H9 (cell line): ENCODE measurements at regions not wholly inside any gene's neighbourhood (a gene's known extent, or its start where the extent isn't known, plus 50 kb on each side); places are given as distances from the start of the nearest gene placed in this dataset.

ENCODE experiments used
- DNase-seq: peaks from one replicate; pipeline ENCODE4 v3.0.0-alpha.2; 2017
- H2AFZ ChIP-seq: one replicate; pipeline ENCODE4 v1.6.1; 2013; ENCODE audit warnings: mild to moderate bottlenecking, low read length, control low read depth, moderate library complexity
- H2AK5ac ChIP-seq: 2 replicates; pipeline ENCODE4 v1.6.1; 2013; ENCODE audit warnings: low read length, control low read depth, mixed read lengths; ENCODE audit not compliant: insufficient read length
- H2BK120ac ChIP-seq: one replicate; pipeline ENCODE4 v1.6.1; 2013; ENCODE audit warnings: low read depth, mild to moderate bottlenecking, low read length, control low read depth, inconsistent platforms; ENCODE audit not compliant: poor library complexity, severe bottlenecking
- H2BK12ac ChIP-seq: 2 replicates; pipeline ENCODE4 v1.6.1; 2013; ENCODE audit warnings: low read length, control low read depth, mixed read lengths, low read depth; ENCODE audit not compliant: insufficient read length
- H2BK15ac ChIP-seq: 2 replicates; pipeline ENCODE4 v1.6.1; 2013; ENCODE audit warnings: low read depth, low read length, control low read depth
- H2BK20ac ChIP-seq: one replicate; pipeline ENCODE4 v1.6.1; 2013; ENCODE audit warnings: low read depth, mild to moderate bottlenecking, low read length, control low read depth, inconsistent platforms; ENCODE audit not compliant: poor library complexity, severe bottlenecking
- H2BK5ac ChIP-seq: 2 replicates; pipeline ENCODE4 v1.6.1; 2013; ENCODE audit warnings: low read length, control low read depth, mixed read lengths; ENCODE audit not compliant: insufficient read length
- H3K14ac ChIP-seq: 2 replicates; pipeline ENCODE4 v1.6.1; 2013; ENCODE audit warnings: low read length, control low read depth; ENCODE audit not compliant: insufficient read depth
- H3K18ac ChIP-seq: 2 replicates; pipeline ENCODE4 v1.6.1; 2013; ENCODE audit warnings: low read depth, mild to moderate bottlenecking, mixed read lengths, low read length, control low read depth; ENCODE audit not compliant: insufficient read length
- H3K23ac ChIP-seq: 2 replicates; pipeline ENCODE4 v1.6.1; 2013; ENCODE audit warnings: low read length, control low read depth, mixed read lengths, low read depth; ENCODE audit not compliant: insufficient read length
- H3K23me2 ChIP-seq: 2 replicates; pipeline ENCODE4 v1.6.1; 2013; ENCODE audit warnings: low read depth, mild to moderate bottlenecking, mixed read lengths, low read length, control low read depth; ENCODE audit not compliant: insufficient read length, poor library complexity, severe bottlenecking
- H3K27ac ChIP-seq: 2 replicates; pipeline ENCODE4 v1.5.1; 2013; ENCODE audit warnings: low read length, control low read depth, mixed read lengths, low read depth; ENCODE audit not compliant: insufficient read length
- H3K27me3 ChIP-seq: 2 replicates; pipeline ENCODE4 v1.6.1; 2013; ENCODE audit warnings: low read length, control low read depth, inconsistent platforms; ENCODE audit not compliant: insufficient read depth
- H3K4ac ChIP-seq: 2 replicates; pipeline ENCODE4 v1.6.1; 2013; ENCODE audit warnings: low read depth, mild to moderate bottlenecking, control low read depth, inconsistent platforms, low read length, moderate library complexity
- H3K4me1 ChIP-seq: 2 replicates; pipeline ENCODE4 v1.6.1; 2013; ENCODE audit warnings: low read length, control low read depth, inconsistent platforms; ENCODE audit not compliant: insufficient read depth
- H3K4me2 ChIP-seq: 2 replicates; pipeline ENCODE4 v1.6.1; 2013; ENCODE audit warnings: low read length, control low read depth, mixed read lengths; ENCODE audit not compliant: insufficient read length, insufficient read depth
- H3K56ac ChIP-seq: 2 replicates; pipeline ENCODE4 v1.6.1; 2013; ENCODE audit warnings: low read depth, mild to moderate bottlenecking, mixed read lengths, low read length, control low read depth; ENCODE audit not compliant: insufficient read length
- H3K79me1 ChIP-seq: 2 replicates; pipeline ENCODE4 v1.6.1; 2013; ENCODE audit warnings: low read depth, mild to moderate bottlenecking, moderate library complexity, low read length, control low read depth, inconsistent platforms; ENCODE audit not compliant: insufficient read depth, poor library complexity, severe bottlenecking
- H3K79me2 ChIP-seq: 2 replicates; pipeline ENCODE4 v1.6.1; 2013; ENCODE audit warnings: low read length, control low read depth, inconsistent platforms; ENCODE audit not compliant: insufficient read depth
- H3K9ac ChIP-seq: 2 replicates; pipeline ENCODE4 v1.6.1; 2013; ENCODE audit warnings: low read length, control low read depth, mixed read lengths; ENCODE audit not compliant: insufficient read length; ENCODE audit errors: extremely low read depth
- H3K9me3 ChIP-seq: one replicate; pipeline ENCODE4 v1.6.1; 2013; ENCODE audit warnings: low read depth, low read length, inconsistent platforms; ENCODE audit not compliant: control insufficient read depth
- H3T11ph ChIP-seq: one replicate; pipeline ENCODE4 v1.6.1; 2013; ENCODE audit warnings: mild to moderate bottlenecking, low read length, control low read depth, inconsistent platforms
- H4K20me1 ChIP-seq: one replicate; pipeline ENCODE4 v1.6.1; 2013; ENCODE audit not compliant: control insufficient read depth, insufficient read length, insufficient read depth
- H4K5ac ChIP-seq: 2 replicates; pipeline ENCODE4 v1.6.1; 2013; ENCODE audit warnings: low read depth, mild to moderate bottlenecking, mixed read lengths, low read length, control low read depth; ENCODE audit not compliant: insufficient read length
- H4K8ac ChIP-seq: replicated peaks from 2 replicates; pipeline ENCODE4 v1.6.1; 2013; ENCODE audit warnings: low read length, control low read depth, mixed read lengths, low read depth; ENCODE audit not compliant: insufficient read length
- H4K91ac ChIP-seq: 2 replicates; pipeline ENCODE4 v1.6.1; 2013; ENCODE audit warnings: low read depth, mild to moderate bottlenecking, moderate library complexity, mixed read lengths, low read length, control low read depth; ENCODE audit not compliant: insufficient read length
- H3K27ac Mint-ChIP-seq, 3 experiments: 2 replicates in 2 of 3; 3 replicates in 1 of 3; pipeline ENCODE4 v1.8.0; 2020 to 2021; ENCODE audit warnings: mixed read lengths in 3 of 3, mild to moderate bottlenecking in 1 of 3, moderate library complexity in 1 of 3
- H3K27me3 Mint-ChIP-seq: 2 replicates; pipeline ENCODE4 v1.8.0; 2021; ENCODE audit warnings: low read depth, mild to moderate bottlenecking, moderate library complexity, mixed read lengths
- H3K36me3 Mint-ChIP-seq, 3 experiments: 2 replicates in 2 of 3; 3 replicates in 1 of 3; pipeline ENCODE4 v1.8.0; 2020 to 2021; ENCODE audit warnings: low read depth in 3 of 3, mixed read lengths in 3 of 3; ENCODE audit not compliant: insufficient read depth in 1 of 3
- H3K4me1 Mint-ChIP-seq, 2 experiments: 2 replicates each; pipeline ENCODE4 v1.8.0; 2020; ENCODE audit warnings: mixed read lengths in 2 of 2
- H3K4me3 Mint-ChIP-seq, 2 experiments: 2 replicates in 1 of 2; 3 replicates in 1 of 2; pipeline ENCODE4 v1.8.0; 2020 to 2021; ENCODE audit warnings: mild to moderate bottlenecking in 2 of 2, mixed read lengths in 2 of 2, moderate library complexity in 1 of 2
- H3K9me3 Mint-ChIP-seq, 2 experiments: 2 replicates in 1 of 2; 3 replicates in 1 of 2; pipeline ENCODE4 v1.8.0; 2020; ENCODE audit warnings: mild to moderate bottlenecking in 2 of 2, mixed read lengths in 2 of 2, moderate library complexity in 1 of 2
- WGBS: extraction: QIAGEN DNeasy Blood & Tissue Kit; methylation state at CpG from one replicate; pipeline ENCODE4 v1.1.7; 2013; ENCODE audit warnings: missing lambda C conversion rate, low lambda C conversion rate, mixed read lengths; ENCODE audit not compliant: insufficient read length; ENCODE audit errors: extremely low coverage; 5-methylcytosine and 5-hydroxymethylcytosine counted together
- TF ChIP-seq, protein P1 (sequence below): fragments of 200-600 bp; sonication (generic); conservative IDR thresholded peaks from 3 replicates; pipeline ENCODE4 v1.8.0; 2021; ENCODE audit warnings: antibody characterized with exemption, mild to moderate bottlenecking

DNA sequence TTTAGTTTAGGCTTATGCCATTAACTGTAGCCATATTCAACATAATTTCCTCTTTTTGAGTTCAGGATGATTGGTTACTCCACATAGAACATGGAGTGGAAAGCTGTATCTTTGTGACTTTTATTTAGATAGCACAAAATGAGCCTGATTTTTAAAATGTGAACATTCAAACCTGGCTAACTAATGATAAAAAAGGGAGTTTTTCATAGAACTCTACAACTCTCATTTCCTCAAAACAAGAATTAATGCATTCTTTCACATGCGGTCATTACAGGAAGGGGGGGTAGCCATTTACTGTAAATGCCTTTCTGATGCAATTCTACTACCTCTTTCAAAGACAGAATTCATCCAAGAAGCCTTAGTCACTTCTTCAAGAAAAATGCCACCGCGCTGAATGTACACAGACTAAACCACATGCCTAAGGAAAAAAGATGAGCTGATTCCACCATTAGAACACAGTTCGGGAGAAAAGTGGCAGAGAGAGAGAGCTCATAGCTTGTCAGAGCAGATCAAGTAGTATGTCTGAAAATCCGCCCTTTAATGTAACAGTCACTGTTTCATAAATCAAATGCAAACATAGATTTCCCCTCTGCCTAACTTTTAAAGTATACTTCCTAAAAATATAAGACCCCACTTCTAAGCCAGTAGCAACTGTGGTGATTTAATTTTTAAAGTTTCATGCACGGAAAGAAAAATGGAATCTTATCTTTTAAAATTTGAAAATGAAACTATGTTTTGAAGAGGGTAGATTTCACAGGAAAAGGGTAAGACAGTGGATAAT, 226.4 kb upstream of the KLF14 start:
- Mint-ChIP-seq H3K4me3 (no peak overlapping the region), H3K9me3 (peaks cover 5 to 7% of the 10 kb centered on the region in 2 experiments; a peak in 4 of 5 replicates), H3K27ac (peak overlapping the region in 2 of 3 experiments; percentile 61 to 86; a peak in 3 of 7 replicates), H3K27me3 (no peaks in the 10 kb centered on the region; the same call in 1 of the 2 replicates), H3K4me1 (peaks cover 6 to 7% of the 10 kb centered on the region in 2 experiments; a peak in 2 of 4 replicates), H3K36me3 (peaks cover 6 to 17% (median 16%) of the 10 kb centered on the region in 3 experiments; a peak in 6 of 7 replicates)
- Histone ChIP-seq H3K23ac (no peak overlapping the region), H3K27ac (no peak overlapping the region), H3K4me2 (no peak overlapping the region), H3T11ph (no peak overlapping the region), H2AK5ac (no peak overlapping the region), H3K18ac (no peak overlapping the region), H3K56ac (no peak overlapping the region), H4K8ac (no peak overlapping the region), H3K9me3 (no peaks in the 10 kb centered on the region), H4K20me1 (no peaks in the 10 kb centered on the region), H3K4ac (no peak overlapping the region), H2BK5ac (no peak overlapping the region), H3K9ac (no peak overlapping the region), H4K5ac (no peak overlapping the region), H2AFZ (no peak overlapping the region), H2BK12ac (no peak overlapping the region), H2BK20ac (no peak overlapping the region), H3K79me1 (no peaks in the 10 kb centered on the region), H3K23me2 (no peaks in the 10 kb centered on the region), H2BK120ac (no peak overlapping the region), H3K79me2 (no peaks in the 10 kb centered on the region), H4K91ac (no peak overlapping the region), H3K27me3 (no peaks in the 10 kb centered on the region), H3K4me1 (0 out of 2 replicates have a peak, but pooled peaks cover 5% of the 10 kb centered on the region), H3K14ac (no peak overlapping the region; the same call in 1 of the 2 replicates), H2BK15ac (no peak overlapping the region)
- TF ChIP-seq, protein P1, sequence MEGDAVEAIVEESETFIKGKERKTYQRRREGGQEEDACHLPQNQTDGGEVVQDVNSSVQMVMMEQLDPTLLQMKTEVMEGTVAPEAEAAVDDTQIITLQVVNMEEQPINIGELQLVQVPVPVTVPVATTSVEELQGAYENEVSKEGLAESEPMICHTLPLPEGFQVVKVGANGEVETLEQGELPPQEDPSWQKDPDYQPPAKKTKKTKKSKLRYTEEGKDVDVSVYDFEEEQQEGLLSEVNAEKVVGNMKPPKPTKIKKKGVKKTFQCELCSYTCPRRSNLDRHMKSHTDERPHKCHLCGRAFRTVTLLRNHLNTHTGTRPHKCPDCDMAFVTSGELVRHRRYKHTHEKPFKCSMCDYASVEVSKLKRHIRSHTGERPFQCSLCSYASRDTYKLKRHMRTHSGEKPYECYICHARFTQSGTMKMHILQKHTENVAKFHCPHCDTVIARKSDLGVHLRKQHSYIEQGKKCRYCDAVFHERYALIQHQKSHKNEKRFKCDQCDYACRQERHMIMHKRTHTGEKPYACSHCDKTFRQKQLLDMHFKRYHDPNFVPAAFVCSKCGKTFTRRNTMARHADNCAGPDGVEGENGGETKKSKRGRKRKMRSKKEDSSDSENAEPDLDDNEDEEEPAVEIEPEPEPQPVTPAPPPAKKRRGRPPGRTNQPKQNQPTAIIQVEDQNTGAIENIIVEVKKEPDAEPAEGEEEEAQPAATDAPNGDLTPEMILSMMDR: no peak
- WGBS: no CpG with 5 or more reads among the region's 6 CpGs
- DNase-seq: no peak
